AG10803 (cell line): ENCODE measurements at regions not wholly inside any gene's neighbourhood (a gene's known extent, or its start where the extent isn't known, plus 50 kb on each side); places are given as distances from the start of the nearest gene placed in this dataset.
A peak's percentile ranks its signal among the peaks of the same experiment; 100 is the strongest.

ENCODE experiments used
- DNase-seq: peaks from one replicate; pipeline ENCODE4 v3.0.0; 2010; ENCODE audit warnings: low read depth
- H3K4me3 ChIP-seq: 2 replicates; pipeline ENCODE4 v1.5.1; 2011; ENCODE audit warnings: mild to moderate bottlenecking, low read length, control low read depth
- TF ChIP-seq, protein P1 (sequence below): conservative IDR thresholded peaks from 2 replicates; pipeline ENCODE4 v1.5.1; 2011; ENCODE audit warnings: mild to moderate bottlenecking, low read length, control low read depth, inconsistent platforms

DNA sequence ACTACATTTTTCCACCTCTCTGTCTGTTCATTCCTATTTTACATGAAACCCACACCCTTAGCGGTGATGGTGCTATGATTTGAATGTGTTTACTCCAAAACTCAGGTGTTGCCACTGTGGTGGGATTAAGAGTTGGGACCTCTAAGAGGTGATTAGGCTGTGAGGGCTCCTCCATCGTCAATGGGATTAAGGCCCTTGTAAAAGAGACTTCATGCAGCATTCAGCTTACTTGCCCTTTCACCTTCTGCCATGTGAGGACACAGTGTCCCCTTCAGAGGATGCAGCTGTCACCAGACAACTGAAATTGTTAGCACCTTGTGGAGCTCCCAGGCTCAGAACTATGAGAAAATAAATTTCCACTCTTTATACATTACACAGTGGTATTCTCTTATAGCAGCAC is 182.2 kb downstream of the NOC3L start:
- TF ChIP-seq, protein P1, sequence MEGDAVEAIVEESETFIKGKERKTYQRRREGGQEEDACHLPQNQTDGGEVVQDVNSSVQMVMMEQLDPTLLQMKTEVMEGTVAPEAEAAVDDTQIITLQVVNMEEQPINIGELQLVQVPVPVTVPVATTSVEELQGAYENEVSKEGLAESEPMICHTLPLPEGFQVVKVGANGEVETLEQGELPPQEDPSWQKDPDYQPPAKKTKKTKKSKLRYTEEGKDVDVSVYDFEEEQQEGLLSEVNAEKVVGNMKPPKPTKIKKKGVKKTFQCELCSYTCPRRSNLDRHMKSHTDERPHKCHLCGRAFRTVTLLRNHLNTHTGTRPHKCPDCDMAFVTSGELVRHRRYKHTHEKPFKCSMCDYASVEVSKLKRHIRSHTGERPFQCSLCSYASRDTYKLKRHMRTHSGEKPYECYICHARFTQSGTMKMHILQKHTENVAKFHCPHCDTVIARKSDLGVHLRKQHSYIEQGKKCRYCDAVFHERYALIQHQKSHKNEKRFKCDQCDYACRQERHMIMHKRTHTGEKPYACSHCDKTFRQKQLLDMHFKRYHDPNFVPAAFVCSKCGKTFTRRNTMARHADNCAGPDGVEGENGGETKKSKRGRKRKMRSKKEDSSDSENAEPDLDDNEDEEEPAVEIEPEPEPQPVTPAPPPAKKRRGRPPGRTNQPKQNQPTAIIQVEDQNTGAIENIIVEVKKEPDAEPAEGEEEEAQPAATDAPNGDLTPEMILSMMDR = no peak
- H3K4me3 ChIP-seq = no peak overlapping the region
- no peak for DNase-seq

DNA sequence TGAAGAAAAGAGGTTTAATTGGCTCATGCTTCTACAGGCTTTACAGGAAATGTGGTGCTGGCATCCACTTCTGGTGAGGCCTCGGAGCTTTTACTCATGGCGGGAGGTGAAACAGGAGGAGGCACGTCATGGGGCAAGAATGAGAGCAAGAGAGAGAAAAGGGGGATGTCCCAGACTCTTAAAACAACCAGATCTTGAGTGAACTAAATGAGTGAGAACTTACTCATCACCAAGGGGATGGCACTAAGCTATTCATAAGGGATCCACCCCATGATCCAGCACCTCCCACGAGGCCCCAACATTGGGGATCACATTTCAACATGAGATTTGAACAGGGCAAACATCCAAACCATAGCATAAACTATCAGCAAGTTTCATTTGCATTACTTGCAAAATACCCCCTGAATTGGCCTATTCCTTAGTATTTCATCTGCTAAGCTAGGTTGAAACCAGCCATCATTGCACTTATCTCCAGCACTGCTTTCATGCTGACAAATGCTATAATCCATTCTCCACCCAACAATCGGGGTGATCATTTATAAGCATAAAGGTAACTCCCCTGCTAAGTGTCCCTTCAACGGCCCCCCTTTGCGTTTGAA is 179.0 kb downstream of the NOC3L start:
- DNase-seq = peak; percentile 87
- H3K4me3 ChIP-seq = no peak overlapping the region
- TF ChIP-seq, protein P1 = no peak

DNA sequence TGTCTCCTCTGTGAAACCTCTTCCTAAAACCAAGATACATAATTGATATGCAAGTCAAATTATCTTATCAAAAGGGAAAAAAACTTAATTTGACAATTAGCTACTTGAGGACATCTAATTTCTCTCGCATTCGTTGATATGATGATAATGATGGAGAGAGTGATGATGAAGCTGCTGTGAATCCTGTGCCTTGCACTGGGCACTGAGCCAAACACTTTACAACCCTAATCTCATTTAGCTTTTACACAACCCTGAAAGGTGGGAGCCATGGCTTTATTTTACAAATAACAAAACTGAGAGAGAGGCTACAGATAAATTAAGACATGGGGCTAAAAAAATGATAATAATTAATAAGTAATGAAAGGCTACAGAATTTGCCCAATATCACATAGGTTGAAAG is 176.0 kb downstream of the NOC3L start:
- H3K4me3 ChIP-seq = no peak overlapping the region
- DNase-seq = no peak
- TF ChIP-seq, protein P1 = no peak

DNA sequence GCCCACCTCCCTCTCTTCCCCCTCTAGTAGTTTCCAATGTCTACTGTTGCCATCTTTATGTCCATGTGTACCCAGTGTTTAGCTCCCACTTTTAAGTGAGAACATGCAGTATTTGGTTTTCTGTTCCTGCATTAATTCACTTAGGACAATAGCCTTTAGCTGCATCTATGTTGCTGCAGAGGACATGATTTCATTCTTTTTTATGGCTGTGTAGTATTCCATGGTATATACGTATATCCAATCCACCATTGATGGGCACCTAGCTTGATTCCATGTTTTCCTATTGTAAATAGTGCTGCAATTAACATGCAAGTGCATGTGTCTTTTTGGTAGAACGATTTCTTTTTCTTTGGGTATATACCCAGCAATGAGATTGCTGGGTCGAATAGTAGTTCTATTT is 170.4 kb downstream of the NOC3L start:
- H3K4me3 ChIP-seq = no peak overlapping the region
- DNase-seq = no peak
- TF ChIP-seq, protein P1 = no peak

DNA sequence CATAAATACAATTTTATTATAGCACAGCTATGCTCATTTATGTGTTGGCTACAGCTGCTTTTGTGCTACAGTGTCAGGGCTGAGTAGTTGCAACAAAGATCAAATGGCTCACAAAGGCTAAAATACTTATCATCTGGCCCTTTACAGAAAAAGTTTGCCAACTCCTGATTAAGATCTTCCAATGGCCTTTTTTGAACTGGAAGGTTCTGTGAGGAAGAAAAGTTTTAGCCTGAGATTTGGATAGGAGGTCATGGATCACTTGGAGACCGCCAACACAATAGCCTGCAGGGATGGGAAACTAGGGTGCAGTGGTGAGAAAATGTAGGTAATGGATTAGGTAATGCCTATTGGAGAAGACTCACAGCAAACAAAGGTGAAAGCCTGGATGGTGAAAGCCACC is 169.8 kb downstream of the NOC3L start:
- DNase-seq = no peak
- TF ChIP-seq, protein P1 = no peak
- H3K4me3 ChIP-seq = no peak overlapping the region

DNA sequence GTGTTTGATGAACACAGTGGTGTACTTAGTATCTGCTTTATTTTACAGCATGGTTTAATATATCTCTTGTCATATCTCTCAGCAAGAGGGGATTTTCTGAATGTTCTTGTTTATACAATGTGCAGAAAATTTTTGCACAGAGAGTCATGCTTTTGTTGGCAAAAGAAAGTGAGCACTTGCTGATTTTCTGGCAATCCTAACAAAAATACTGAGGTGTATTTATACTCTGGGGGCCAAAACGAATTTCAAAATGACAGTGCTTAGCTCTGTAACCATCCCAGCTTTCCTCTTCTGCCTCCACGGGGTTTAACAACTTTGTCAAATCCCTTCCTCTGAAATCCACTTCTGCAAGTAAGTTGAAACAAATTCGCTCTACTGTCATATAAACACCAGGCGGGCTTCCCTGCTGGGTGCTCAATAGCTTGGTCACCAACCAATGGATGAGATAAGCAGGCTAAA is 169.2 kb downstream of the NOC3L start:
- DNase-seq = peak; percentile 55
- no peak overlapping the region for H3K4me3 ChIP-seq

DNA sequence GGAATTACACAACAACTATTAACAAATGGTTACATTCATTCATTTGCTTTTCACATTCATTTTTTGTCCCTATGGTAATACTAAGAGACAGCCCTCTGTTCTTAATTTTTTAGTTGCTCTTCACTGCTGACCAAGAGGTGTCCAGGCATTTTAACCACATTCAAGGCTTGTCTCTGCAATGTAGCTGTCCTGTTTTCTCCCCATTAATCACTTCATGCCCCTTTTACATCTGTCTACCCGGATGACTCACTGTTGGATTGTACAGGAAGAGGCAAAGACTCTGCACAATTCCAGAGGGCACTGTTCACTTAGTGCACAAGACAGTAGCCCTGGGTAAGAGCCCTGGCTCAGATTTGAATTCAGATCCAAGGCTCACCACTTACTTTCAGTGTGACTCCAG is 168.5 kb downstream of the NOC3L start:
- TF ChIP-seq, protein P1 = peak; percentile 36
- peak; percentile 81 for DNase-seq
- no peak overlapping the region for H3K4me3 ChIP-seq

More for the DNA sequence above, 169.2 kb downstream of the NOC3L start:
- TF ChIP-seq, protein P1 = no peak
